ENCODE measurements at regions not wholly inside any gene's neighbourhood (a gene's known extent, or its start where the extent isn't known, plus 50 kb on each side); places are given as distances from the start of the nearest gene placed in this dataset.

GRCh38 chr5:89086390-89087086, 203.6 kb upstream of the MEF2C start:
- no peak overlapping the region for H3K4me3 ChIP-seq (replicated peaks; ENCODE audit: low read depth, low read length)
- DNase-seq (ENCODE audit: low read depth), result no peak
- TF ChIP-seq, protein P1, sequence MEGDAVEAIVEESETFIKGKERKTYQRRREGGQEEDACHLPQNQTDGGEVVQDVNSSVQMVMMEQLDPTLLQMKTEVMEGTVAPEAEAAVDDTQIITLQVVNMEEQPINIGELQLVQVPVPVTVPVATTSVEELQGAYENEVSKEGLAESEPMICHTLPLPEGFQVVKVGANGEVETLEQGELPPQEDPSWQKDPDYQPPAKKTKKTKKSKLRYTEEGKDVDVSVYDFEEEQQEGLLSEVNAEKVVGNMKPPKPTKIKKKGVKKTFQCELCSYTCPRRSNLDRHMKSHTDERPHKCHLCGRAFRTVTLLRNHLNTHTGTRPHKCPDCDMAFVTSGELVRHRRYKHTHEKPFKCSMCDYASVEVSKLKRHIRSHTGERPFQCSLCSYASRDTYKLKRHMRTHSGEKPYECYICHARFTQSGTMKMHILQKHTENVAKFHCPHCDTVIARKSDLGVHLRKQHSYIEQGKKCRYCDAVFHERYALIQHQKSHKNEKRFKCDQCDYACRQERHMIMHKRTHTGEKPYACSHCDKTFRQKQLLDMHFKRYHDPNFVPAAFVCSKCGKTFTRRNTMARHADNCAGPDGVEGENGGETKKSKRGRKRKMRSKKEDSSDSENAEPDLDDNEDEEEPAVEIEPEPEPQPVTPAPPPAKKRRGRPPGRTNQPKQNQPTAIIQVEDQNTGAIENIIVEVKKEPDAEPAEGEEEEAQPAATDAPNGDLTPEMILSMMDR (IDR thresholded peaks at IDR 0.05; ENCODE audit: low read length, missing control alignments), result no peak

- peak; percentile 4 for DNase-seq (ENCODE audit: low read depth)
- TF ChIP-seq, protein P1 (IDR thresholded peaks at IDR 0.05; ENCODE audit: low read length, missing control alignments), result no peak
- no peak overlapping the region for H3K4me3 ChIP-seq (replicated peaks; ENCODE audit: low read depth, low read length)
Measured at GRCh38 chr5:89083791-89084190, 200.8 kb upstream of the MEF2C start.

DNA sequence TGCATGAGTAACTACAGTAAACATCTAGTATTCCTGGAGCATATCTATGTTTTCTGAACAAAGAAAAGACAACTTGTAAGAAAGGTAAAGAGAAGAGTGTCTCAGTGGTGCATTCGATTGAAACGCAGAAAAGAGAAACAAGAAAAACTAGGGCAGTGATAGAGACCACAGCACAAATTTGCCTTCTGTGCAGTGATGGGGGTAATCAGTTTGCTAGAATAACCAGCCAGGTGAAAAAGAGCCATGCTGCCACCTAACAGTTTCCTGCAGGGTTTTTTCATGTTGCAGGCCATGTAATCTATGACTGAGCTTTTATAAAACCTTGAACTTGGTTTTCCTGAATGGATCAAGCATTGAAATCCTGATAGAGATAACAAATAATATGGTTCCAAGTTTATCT, 198.4 kb upstream of the MEF2C start:
- DNase-seq (ENCODE audit: low read depth), result no peak
- H3K4me3 ChIP-seq (replicated peaks; ENCODE audit: low read depth, low read length), result no peak overlapping the region
- TF ChIP-seq, protein P1 (IDR thresholded peaks at IDR 0.05; ENCODE audit: low read length, missing control alignments), result no peak

DNA sequence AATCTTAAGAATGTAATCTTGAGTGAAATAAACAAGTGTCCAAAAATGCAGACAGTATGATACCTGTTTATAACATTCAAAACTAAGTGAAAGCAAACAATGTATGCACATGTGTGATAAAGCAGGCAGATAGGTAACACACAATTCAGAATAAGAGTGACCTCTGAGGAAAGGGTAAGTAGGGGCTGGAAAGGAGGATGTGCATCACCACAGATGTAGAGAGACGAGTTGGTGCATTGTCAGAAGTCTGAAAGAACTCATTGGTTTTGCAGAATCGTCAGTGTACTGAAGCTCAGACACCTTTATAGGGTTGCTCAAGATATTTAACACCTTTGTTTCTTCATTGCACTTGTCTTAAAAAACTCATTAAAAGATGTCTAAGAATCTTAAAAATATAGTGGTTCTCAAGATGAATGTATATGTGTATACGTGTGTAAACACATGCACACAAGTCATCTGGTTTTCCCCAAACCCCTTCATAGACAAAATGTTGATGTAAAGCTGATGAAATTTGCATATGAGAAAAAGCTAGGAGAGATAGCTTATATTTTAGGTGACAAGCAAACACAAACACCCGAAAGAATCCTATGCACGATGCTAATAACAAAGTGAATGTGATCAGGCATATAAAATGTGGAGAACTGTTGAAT, 197.6 kb upstream of the MEF2C start:
- TF ChIP-seq, protein P1 (IDR thresholded peaks at IDR 0.05; ENCODE audit: low read length, missing control alignments), result no peak
- H3K4me3 ChIP-seq (replicated peaks; ENCODE audit: low read depth, low read length), result no peak overlapping the region
- no peak for DNase-seq (ENCODE audit: low read depth)

GRCh38 chr5:89072842-89073672, 190.1 kb upstream of the MEF2C start:
- H3K4me3 ChIP-seq (replicated peaks; ENCODE audit: low read depth, low read length), result no peak overlapping the region
- DNase-seq (ENCODE audit: low read depth), result no peak
- TF ChIP-seq, protein P1 (IDR thresholded peaks at IDR 0.05; ENCODE audit: low read length, missing control alignments), result no peak

DNA sequence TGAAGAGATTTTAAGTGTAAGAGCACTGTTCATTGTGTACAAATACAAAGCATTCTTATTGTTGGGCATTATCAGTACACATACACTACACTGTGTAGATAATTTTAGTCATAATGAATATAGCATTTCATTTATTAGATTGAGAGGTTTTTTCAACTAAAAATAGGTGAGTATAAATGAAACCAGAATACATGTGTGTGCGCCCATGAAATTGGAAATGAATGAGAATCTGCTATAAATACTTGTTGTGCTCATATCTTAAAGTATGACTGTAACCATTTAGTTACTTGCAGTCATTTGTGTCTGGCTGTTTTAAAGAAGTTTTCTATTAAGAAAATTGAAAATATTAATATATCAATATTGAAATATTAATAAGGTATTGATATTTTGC, 189.0 kb upstream of the MEF2C start:
- TF ChIP-seq, protein P1 (IDR thresholded peaks at IDR 0.05; ENCODE audit: low read length, missing control alignments), result no peak
- no peak overlapping the region for H3K4me3 ChIP-seq (replicated peaks; ENCODE audit: low read depth, low read length)
- DNase-seq (ENCODE audit: low read depth), result no peak

All from fibroblast of pulmonary artery (primary cell).